Hindlimb muscle (tissue), 1 donor: ENCODE measurements at regions not wholly inside any gene's neighbourhood (a gene's known extent, or its start where the extent isn't known, plus 50 kb on each side); places are given as distances from the start of the nearest gene placed in this dataset.
"Not testable (repeated sequence)": the region's sequence is repeated elsewhere in the genome, so short reads cannot be mapped to it uniquely, and the experiment has no call there.

Experiments
- DNase-seq: peaks from one replicate; pipeline ENCODE4 v3.0.0-alpha.2; 2013

- no peak for DNase-seq
Observed at GRCh38 chr13:86858216-86858615, 813.0 kb upstream of the SLITRK5 start.

DNA sequence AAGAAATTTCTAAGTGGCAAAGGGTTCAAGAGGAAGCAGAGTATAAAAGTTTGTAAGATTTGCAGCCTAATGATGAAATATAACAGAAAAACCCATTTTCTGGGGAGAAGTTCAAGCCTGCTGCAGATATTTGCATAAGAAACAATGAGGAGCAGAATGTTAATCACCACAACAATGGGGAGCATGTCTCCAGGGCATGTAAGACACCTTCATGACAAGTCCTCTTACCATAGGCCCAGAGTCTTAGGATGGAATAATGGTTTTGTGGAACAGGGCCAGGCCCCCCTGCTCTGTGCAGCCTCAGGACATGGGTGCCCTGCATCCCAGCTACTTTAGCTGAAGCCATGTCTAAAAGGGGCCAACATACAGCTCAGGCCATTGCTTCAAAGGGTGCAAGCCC, 809.0 kb upstream of the SLITRK5 start:
- no peak for DNase-seq

DNA sequence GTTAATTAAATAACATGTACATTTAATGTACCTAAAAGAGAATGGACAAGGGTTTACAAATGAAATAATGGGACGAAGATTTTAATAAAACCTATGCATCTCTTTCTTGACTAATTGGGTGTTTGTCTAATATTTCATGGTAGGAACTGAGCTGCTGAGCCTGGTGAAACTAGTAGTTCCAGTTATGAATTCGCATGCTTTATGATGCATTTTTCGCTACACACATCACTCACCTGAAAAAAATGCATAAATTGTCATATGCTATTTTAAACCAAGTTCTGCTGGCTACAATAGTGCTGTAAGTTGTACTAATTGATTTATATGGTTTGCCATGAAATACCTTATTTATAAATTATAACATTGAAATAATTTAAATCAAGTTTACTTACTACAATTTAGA, 806.8 kb upstream of the SLITRK5 start:
- DNase-seq, result no peak

- peak; percentile 9 for DNase-seq
Observed at GRCh38 chr13:86870444-86870843, 800.7 kb upstream of the SLITRK5 start.

DNA sequence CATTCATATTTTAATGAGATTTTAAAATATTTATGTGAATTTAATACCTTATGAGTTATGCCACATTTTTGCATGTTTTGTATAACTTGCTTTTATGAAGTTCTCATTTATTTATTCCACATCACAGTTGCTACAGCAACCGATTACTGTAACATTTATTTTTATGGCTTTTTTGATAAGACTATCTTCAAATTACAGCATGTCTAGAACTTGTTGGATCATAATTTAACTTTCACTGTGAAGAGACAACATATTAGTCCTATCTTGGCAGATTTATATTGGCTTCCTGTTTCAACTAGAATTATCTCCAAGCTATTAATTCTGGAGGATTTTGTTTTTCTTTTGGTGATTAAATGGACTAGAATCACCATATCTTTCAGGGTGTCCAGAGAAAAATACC, 793.7 kb upstream of the SLITRK5 start:
- DNase-seq, result no peak

GRCh38 chr13:86878781-86879180, 792.4 kb upstream of the SLITRK5 start:
- no peak for DNase-seq

DNA sequence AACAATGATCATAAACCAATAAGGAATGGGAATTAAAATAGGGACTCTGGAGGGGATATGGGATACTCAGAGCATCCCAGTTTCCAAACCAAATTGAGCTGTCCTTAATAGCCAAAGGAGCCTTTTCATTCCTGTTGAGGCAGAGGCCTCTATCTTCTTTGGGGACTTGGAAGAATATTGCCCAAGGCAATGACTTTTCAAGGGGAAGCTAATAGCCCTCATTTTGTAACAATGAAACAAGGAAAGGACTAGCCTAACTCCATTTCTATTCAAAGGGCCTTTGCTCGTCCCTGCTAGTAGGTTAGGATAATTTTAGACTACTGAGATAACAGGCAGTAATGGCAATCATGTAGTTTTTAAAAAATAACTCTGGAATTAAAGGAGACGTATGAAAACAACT, 789.8 kb upstream of the SLITRK5 start:
- no peak for DNase-seq

- DNase-seq, result no peak
Observed at GRCh38 chr13:86882107-86882506, 789.1 kb upstream of the SLITRK5 start.

DNA sequence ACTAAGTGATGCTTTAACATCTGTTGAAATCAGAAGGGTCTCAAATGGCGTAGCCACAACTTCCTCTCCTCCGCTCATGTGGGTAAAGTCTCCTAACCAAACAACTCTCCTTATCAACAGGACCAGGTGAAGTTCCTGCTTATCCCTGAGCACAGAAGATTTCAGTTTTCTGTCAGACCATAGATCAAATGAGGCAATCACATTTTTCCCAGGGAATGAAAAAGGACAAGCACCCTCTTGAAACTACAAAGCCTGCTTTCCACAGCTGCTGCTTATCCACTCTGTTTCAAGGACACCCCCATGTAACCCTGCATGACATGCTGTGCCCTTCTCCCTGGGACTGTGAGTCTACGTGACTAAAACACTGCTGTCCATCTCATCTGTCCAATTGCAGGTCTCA, 788.3 kb upstream of the SLITRK5 start:
- no peak for DNase-seq

DNA sequence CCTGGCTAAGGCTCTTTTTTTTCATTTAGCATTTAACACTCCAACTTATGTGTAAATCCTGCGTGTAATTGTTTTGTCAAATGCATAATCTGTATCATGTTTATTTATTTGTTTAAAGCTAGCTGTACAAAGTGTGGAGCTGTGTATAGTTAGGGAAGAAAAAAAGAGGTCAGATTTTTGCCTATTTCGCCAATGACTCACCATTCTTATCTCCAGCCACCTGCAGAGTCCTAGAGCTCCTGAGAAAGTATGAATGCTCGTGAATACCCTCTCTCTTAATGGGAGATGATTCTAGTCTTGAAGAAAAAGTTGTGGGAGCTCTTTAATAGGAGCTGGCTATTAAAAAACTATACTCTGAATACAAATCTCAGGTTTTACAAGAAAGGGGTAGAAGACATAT, 778.8 kb upstream of the SLITRK5 start:
- no peak for DNase-seq

DNA sequence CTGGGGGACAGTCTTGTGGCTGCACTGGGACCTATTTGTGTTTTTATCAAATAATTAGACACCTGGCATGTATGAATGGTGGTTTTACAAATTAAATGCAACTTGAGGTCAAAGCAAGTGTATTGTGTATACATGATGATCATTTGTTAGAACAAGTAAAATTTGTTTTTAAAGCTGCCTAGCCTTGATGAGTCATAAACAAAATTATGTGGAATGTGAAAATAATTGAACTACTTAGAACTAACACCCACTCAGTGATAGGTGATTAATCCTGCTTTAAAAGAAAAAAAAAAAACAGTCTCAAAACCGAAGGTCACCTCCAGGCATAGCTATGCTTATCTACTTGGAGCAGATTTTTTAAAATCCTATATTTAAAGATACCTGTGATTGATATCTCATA, 770.3 kb upstream of the SLITRK5 start:
- no peak for DNase-seq

DNA sequence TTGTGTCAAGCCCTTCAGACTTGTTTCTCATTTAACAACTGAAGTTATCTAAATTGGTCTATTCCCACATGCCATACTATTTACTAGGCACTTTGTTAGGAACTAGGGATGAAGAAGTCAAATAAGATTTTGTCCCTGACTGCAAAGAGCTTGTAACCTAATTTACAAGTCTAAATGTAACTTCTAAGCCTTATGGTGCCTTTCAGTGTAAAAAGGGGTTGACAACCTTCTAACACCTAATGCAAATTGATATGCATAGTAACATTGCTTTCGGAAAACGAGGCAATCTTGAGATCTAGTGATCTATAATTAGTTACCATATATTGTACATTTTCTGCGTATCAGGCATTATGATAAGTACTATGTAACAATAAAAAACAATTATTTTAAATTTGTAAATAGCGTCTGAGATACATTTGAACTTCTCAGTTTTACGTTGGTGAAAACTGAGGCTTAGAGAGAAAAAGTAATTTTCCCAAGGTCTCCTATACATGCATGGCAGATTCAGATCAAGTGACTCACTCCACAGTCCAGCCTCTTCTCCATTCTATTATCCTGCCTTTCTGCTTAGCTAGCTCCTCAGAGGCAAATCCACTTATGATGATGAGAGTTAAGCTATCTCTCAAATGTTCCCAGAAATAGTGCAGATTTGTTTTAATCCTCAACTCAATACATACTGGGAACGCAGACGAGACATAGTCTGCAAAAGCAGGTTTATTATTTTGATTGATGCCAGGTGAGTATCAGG, 764.9 kb upstream of the SLITRK5 start:
- DNase-seq, result no peak

- DNase-seq, result no peak
Observed at GRCh38 chr13:86907156-86907555, 764.0 kb upstream of the SLITRK5 start.

- no peak for DNase-seq
Observed at GRCh38 chr13:86909318-86909717, 761.9 kb upstream of the SLITRK5 start.

DNA sequence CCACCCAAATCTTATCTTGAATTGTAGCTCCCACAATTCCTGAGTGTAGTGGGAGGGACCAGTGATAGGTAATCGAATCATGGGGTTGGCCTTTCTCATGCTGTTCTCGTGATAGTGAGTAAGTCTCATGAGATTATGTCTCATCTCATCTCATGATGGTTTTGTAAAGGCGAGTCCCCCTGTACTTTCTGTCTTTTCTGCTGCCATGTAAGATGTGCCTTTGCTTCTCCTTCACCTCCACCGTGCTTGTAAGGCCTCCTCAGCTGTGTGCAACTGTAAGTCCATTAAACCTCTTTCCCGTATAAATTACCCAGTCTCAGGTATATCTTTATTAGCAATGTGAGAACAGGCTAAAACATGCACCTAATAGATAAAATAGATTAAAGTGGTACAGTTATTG, 756.4 kb upstream of the SLITRK5 start:
- DNase-seq, result no peak

GRCh38 chr13:86917438-86917837, 753.7 kb upstream of the SLITRK5 start:
- not testable (repeated sequence) for DNase-seq

- DNase-seq, result no peak
Observed at GRCh38 chr13:86918682-86919081, 752.5 kb upstream of the SLITRK5 start.

DNA sequence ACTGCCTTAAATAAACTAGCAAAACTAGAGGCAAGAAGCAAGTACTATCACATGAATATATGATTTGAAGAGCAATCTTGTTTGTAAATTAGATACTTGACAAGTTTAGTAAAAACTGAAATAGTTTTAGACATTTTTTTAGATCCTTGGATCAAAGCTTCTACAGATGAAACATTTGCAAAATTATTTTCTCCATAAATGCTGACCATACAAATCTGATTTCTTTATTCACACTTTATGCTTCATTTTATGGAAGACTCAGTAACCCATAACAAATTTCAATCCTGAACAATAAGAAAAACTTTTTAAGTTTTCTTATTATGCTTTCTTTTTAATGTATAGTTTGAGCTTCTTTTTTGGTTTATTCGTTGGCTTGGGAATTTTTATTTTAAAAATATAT, 750.2 kb upstream of the SLITRK5 start:
- no peak for DNase-seq

DNA sequence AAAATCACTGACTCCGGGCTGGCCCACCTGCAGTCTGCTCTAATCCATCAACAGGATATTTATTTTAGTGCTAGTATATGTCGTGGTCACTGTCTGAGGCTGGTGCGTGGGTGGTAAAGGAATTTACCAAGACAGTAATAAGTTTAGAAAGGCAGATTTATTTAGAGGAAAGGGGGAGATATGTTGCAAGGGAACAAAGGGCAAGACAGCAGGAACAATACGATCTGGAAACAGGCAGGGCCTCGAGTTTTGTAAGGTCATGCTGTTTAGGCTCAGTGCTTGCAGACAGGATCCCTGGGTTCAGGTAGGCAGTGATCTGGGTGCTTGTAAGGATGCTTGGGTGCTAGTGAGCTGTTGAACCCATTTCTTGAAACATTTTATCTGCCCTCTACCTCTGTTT, 748.2 kb upstream of the SLITRK5 start:
- no peak for DNase-seq

- not testable (repeated sequence) for DNase-seq
Observed at GRCh38 chr13:86926916-86927315, 744.3 kb upstream of the SLITRK5 start.

DNA sequence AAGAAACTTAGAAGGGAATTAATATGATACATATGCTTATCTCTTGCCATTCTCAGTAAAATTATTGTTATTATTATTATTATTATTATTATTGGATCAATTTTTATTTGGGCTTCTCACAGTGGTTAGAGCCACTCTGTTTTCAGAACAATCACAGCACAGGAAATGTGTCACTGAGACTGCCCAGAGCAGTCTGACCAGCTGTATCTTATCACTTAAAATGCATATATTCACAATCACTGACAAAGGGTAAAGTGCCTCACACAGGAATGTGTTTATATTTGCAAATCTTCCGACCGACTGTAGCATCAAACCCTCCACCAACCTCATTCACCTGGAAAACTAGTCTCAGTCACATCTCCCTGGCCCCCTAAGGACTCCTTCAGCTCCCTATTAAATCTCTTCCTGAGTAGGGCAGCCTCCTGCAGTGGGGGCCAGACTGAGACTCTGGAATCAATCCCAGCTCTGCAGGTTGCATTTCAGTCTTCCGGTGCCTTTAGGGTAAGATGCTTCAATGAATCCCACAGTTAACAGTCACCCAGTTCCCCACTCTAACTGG, 738.3 kb upstream of the SLITRK5 start:
- DNase-seq, result no peak

- no peak for DNase-seq
Observed at GRCh38 chr13:86933676-86934075, 737.5 kb upstream of the SLITRK5 start.

- DNase-seq, result no peak
Observed at GRCh38 chr13:86937316-86937715, 733.9 kb upstream of the SLITRK5 start.

DNA sequence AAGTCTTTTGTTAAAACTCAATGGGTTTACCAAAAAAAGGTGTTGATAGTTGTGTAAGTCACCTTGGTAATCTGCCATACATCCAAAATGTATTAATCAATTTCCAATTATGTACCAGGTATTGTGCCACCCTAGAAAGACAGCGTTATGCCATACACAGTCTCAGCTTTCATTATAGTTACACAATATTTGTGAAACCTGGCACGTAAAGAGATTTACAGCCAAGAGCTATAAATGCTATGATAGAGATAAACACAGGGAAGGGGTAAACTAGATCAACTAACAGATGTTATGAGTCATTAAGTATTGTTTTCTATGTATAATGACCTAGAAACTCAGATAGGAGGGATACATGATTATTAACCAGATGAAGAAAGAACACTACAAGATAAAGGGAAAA, 725.6 kb upstream of the SLITRK5 start:
- DNase-seq, result no peak

DNA sequence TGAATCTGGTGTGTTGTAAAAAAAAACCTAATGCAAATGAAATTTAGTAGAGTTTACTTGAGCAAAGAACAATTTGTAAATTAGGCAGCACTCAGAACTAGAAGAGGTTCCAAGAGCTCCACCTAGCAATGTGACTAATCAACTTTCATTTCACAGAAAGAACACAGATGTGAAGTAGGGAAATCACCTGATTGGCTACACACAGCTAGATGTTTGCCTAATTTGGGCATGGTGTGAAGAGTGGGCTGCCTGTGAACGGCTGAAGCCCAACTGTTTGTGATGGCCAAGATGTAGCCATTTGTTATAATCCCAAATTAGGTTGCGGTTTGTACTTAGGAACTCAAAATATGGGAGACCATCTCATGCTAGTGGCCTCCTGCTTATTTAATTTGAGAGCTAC, 724.4 kb upstream of the SLITRK5 start:
- DNase-seq, result no peak
